ENCODE measurements at regions not wholly inside any gene's neighbourhood (a gene's known extent, or its start where the extent isn't known, plus 50 kb on each side); places are given as distances from the start of the nearest gene placed in this dataset.

- Histone ChIP-seq H3K36me3 (replicated peaks in 1 of 2; ENCODE audit: control insufficient read depth in 1 of 2, insufficient read depth in 2 of 2, low read length in 2 of 2) (no peaks in the 10 kb centered on the region), H3K4me3 (replicated peaks in 1 of 3; ENCODE audit: insufficient read depth in 1 of 3, low read depth in 2 of 3, low read length in 3 of 3) (no peak overlapping the region), H3K4me2 (ENCODE audit: low read depth, low read length) (no peak overlapping the region), H2AFZ (ENCODE audit: low read length) (no peak overlapping the region), H3K9ac (ENCODE audit: insufficient read depth, low read depth, low read length) (no peak overlapping the region), H3K27me3 (ENCODE audit: control insufficient read depth in 1 of 2, insufficient read depth in 2 of 2, low read length in 2 of 2) (no peaks in the 10 kb centered on the region), H3K27ac (ENCODE audit: extremely low read length, insufficient read depth, low read length) (no peak overlapping the region), H3K79me2 (ENCODE audit: insufficient read depth, low read length) (no peaks in the 10 kb centered on the region), H3K9me3 (ENCODE audit: low read length) (no peaks in the 10 kb centered on the region), H3K4me1 (ENCODE audit: insufficient read depth, low read length) (peaks cover 27% of the 10 kb centered on the region), H4K20me1 (ENCODE audit: insufficient read depth, low read length) (no peaks in the 10 kb centered on the region)
- ATAC-seq = peak; percentile 34; the same call in 2 of the 3 replicates
- intact Hi-C loops (cut with micrococcal nuclease; ENCODE audit: unreplicated experiment) (no loop called here), in situ Hi-C loops (cut with HindIII; ENCODE audit: extremely low pct_ligation_motif_present, low pct_unique_long_range_greater_than_20kb) (no loop called here)
- no TSS peak for BruUV-seq (replicated peaks)
- no peak for DNase-seq (ENCODE audit: low spot score)
- POLR2A ChIA-PET = no interaction called here
- TF ChIP-seq TCF12 (IDR thresholded peaks at IDR 0.05) (no peak), TCF12 (CRISPR knock-in tag; IDR thresholded peaks at IDR 0.05) (no peak), ARNT2 (CRISPR knock-in tag; IDR thresholded peaks at IDR 0.05; ENCODE audit: low read depth) (no peak), PRPF4 (IDR thresholded peaks at IDR 0.05; ENCODE audit: low read depth, low read length, poor library complexity, severe bottlenecking) (no peak), MXD1 (CRISPR knock-in tag; IDR thresholded peaks at IDR 0.05) (0 out of 2 replicates have a peak, but pooled peaks have one; percentile 29), ZNF724P (CRISPR knock-in tag; IDR thresholded peaks at IDR 0.05; ENCODE audit: borderline replicate concordance) (no peak), ZNF687 (CRISPR knock-in tag; IDR thresholded peaks at IDR 0.05) (0 out of 2 replicates have a peak, but pooled peaks have one; percentile 5)
- 45% methylated on average over 4 of the region's 9 CpGs for WGBS (ENCODE audit: low lambda C conversion rate)
- CTCF ChIA-PET (ENCODE audit: low intra/inter-chr PET ratio, low total read pairs) = no interaction called here
- FAIRE-seq = no peak
Measured at GRCh38 chr21:15326032-15326867, 261.4 kb upstream of the NRIP1 start.
